Activated naive CD8-positive, alpha-beta T cell treated with anti-CD3 and anti-CD28 coated beads, Interleukin-2, amount 50 U/mL, for 24 hours (primary cell): ENCODE measurements at regions not wholly inside any gene's neighbourhood (a gene's known extent, or its start where the extent isn't known, plus 50 kb on each side); places are given as distances from the start of the nearest gene placed in this dataset.
"Not testable (repeated sequence)": the region's sequence is repeated elsewhere in the genome, so short reads cannot be mapped to it uniquely, and the experiment has no call there.

Experiments used
- ATAC-seq: fragments of 150-1000 bp; cut with Tn5 transposase; one replicate; pipeline ENCODE4 v1.10.0; 2021
- DNase-seq: peaks from one replicate; pipeline ENCODE4 v3.0.0; 2021
- H3K27ac Mint-ChIP-seq: one replicate; pipeline ENCODE4 v1.8.0; 2021; ENCODE audit warnings: mild to moderate bottlenecking, mixed read lengths
- H3K27me3 Mint-ChIP-seq: one replicate; pipeline ENCODE4 v1.8.0; 2021; ENCODE audit warnings: mixed read lengths
- H3K36me3 Mint-ChIP-seq: one replicate; pipeline ENCODE4 v1.8.0; 2021; ENCODE audit warnings: low read depth, mixed read lengths
- H3K4me1 Mint-ChIP-seq: one replicate; pipeline ENCODE4 v1.8.0; 2021; ENCODE audit warnings: mixed read lengths
- H3K4me3 Mint-ChIP-seq: one replicate; pipeline ENCODE4 v1.8.0; 2021; ENCODE audit warnings: mild to moderate bottlenecking, moderate library complexity, mixed read lengths
- H3K9me3 Mint-ChIP-seq: one replicate; pipeline ENCODE4 v1.8.0; 2021; ENCODE audit warnings: mixed read lengths

DNA sequence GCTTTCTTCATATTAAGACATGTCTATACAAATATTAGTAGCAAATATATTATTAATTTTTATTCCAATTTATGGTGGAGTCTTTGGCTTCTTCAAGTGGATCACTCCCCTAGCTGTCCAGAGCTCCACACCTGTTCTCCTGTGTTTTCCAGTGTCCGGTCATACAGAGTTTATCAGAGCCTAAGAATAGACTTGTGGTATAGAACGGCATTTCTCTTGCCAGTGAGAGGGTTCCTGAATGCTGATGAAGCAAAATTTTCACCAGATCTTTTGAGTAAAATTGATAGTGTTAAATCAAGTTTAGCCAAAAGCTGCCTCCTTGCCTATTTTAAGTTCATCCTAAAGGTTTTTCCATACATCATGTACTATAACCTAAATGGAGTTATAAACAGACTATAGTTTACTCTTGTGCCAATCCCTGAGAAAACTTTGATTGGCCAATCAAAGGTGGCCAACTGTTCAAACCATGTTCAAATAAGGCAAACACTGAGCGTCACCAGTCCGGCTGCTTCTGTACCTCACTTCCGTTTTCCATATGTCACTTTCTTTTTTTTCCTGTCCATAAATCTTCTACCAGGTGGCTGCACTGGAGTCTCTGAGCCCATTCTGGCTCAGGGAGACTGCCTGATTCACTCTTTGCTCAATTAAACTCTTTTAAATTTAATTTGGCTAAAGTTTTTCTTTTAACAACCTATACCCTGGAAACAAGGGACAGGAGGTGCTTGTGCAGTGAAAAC lies 422.7 kb upstream of the FRG2C start:
- H3K27ac Mint-ChIP-seq, H3K9me3 Mint-ChIP-seq, H3K4me3 Mint-ChIP-seq, H3K27me3 Mint-ChIP-seq, DNase-seq, H3K4me1 Mint-ChIP-seq, ATAC-seq, H3K36me3 Mint-ChIP-seq: not testable (repeated sequence)

DNA sequence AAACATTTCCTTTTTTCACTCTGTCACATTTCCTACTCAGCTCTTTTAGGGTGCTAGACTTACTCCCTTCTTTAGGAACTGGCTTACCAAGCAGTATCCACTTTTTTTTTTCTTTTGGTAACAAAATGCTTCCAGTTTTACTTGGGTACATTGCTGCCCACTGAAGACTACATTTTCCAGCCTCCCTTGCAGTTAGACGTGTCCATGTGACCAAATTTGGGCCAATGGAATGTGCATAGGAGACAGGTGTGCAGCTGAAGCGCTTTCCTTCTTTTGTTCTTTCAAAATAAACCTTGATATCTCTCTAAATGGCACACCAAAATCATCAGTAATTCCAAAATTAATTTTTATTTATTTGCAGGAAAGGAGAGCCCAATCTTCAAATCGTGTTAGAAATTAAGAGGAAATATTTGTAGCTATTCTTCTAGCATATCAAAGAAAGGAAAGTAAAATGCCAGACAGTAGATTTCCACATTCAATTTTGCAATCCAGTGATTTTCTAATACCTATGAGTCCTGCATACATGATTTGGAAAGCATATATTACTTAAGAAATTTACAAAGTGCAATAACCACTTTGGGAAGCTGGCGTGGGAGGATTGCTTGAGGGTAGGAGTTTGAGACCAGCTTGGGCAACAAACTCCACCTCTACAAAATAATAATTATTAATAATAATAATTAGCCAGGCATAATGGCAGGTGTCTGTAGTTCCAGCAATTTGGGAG lies 422.0 kb upstream of the FRG2C start:
- H3K27me3 Mint-ChIP-seq, result peaks cover 2% of the 10 kb centered on the region
- H3K4me3 Mint-ChIP-seq, result no peak overlapping the region
- H3K4me1 Mint-ChIP-seq, result no peaks in the 10 kb centered on the region
- no peak overlapping the region for H3K27ac Mint-ChIP-seq
- no peaks in the 10 kb centered on the region for H3K9me3 Mint-ChIP-seq
- DNase-seq (no peak), ATAC-seq (no peak)
- H3K36me3 Mint-ChIP-seq, result no peaks in the 10 kb centered on the region

DNA sequence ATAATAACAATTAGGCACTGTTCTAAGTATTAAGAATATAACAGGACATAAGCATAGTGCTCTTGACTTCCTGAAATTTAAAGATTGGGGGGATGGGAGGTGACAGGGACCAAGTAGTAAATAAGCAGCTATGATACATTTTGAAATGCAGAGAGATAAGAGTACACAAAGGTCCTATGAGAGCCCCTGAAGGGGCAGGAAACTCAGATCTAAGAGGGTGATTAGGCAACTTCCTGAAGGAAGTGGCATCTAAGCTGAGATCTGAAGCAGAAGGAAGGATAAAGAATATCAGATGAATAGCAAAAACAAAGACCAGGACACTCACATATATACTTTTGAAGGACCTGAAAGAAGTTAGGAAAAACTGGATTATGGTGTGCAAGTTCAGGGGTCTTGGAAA lies 415.2 kb upstream of the FRG2C start:
- H3K4me1 Mint-ChIP-seq, result peaks cover 8% of the 10 kb centered on the region
- no peak overlapping the region for H3K27ac Mint-ChIP-seq
- DNase-seq (no peak), ATAC-seq (no peak)
- H3K36me3 Mint-ChIP-seq, result no peaks in the 10 kb centered on the region
- no peak overlapping the region for H3K4me3 Mint-ChIP-seq
- no peaks in the 10 kb centered on the region for H3K9me3 Mint-ChIP-seq
- no peaks in the 10 kb centered on the region for H3K27me3 Mint-ChIP-seq

GRCh38 chr3:75254685-75255084 lies 409.4 kb upstream of the FRG2C start:
- ATAC-seq (no peak), DNase-seq (no peak)
- Mint-ChIP-seq H3K9me3 (no peaks in the 10 kb centered on the region), H3K36me3 (no peaks in the 10 kb centered on the region), H3K4me3 (no peak overlapping the region), H3K27me3 (peaks cover 2% of the 10 kb centered on the region), H3K27ac (no peak overlapping the region), H3K4me1 (no peaks in the 10 kb centered on the region)

DNA sequence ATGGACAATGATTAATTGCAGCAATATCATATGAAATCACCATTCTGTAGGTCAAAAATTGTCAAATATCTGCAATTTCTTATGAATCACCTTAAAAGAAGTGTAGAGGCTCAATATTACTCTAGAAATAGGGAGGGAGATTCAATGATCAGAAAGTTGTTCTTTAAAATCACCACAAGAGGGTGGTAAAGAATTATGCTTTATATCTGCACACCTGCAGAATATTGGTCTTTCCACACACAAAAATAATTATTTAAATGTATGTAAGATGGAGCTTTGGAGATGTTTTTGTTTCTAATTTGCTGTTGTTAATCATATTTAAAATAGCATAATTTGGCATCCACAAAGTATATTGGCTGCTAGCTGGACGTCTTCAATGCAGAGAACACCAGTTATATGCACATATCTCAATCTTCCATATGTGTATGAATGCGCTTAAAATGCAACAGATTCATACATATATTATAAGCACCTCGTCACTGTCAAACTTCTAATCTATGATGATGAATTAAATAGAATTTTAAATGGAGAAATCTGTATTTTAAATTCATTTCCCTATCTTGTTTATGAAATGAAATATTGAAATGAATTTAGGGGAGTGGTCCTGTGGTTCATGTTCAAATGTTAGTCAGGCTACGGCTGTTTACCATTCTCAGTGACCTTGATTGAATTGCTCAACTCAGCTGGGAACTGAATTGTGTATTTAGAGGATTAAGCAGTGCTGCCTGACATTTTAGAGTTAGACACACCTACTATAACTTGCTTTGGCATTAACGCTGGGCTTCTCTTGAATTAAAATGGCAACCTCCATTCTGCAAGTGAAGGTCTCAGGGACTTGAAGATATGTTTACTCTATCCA lies 405.1 kb upstream of the FRG2C start:
- not testable (repeated sequence) for H3K36me3 Mint-ChIP-seq, H3K9me3 Mint-ChIP-seq, H3K4me3 Mint-ChIP-seq, H3K27ac Mint-ChIP-seq, H3K27me3 Mint-ChIP-seq, H3K4me1 Mint-ChIP-seq, DNase-seq, ATAC-seq

DNA sequence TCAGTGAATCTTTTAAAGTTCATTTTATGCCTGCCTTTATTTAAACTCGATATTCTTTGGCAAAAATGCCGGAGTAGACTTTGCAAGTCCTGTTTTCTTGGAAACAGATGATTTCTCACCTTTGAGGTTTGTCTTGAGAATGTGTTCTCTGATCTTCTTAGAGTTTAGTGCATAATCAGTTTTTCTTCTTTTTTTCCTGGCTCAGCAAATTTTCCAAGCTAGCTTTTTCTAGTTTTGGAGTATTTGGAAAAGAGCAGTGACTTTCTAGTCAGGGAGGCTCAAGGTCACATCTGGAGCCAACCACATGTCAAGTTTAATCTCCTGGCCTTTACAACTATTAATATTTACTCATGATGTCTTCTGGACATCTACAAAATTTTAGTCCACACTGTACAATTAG lies 403.2 kb upstream of the FRG2C start:
- DNase-seq, H3K4me3 Mint-ChIP-seq, H3K27ac Mint-ChIP-seq, H3K4me1 Mint-ChIP-seq, H3K27me3 Mint-ChIP-seq, H3K9me3 Mint-ChIP-seq, H3K36me3 Mint-ChIP-seq, ATAC-seq: not testable (repeated sequence)

- H3K9me3 Mint-ChIP-seq, result no peaks in the 10 kb centered on the region
- no peaks in the 10 kb centered on the region for H3K36me3 Mint-ChIP-seq
- ATAC-seq, result no peak
- H3K27ac Mint-ChIP-seq, result no peak overlapping the region
- no peaks in the 10 kb centered on the region for H3K4me1 Mint-ChIP-seq
- no peak overlapping the region for H3K4me3 Mint-ChIP-seq
- DNase-seq, result no peak
- peaks cover 4% of the 10 kb centered on the region for H3K27me3 Mint-ChIP-seq
These were observed 401.5 kb upstream of the FRG2C start for GRCh38 chr3:75262661-75263060.

- DNase-seq (no peak), ATAC-seq (no peak)
- Mint-ChIP-seq H3K9me3 (no peaks in the 10 kb centered on the region), H3K36me3 (no peaks in the 10 kb centered on the region), H3K4me3 (no peak overlapping the region), H3K4me1 (no peaks in the 10 kb centered on the region), H3K27ac (no peak overlapping the region), H3K27me3 (no peaks in the 10 kb centered on the region)
These were observed 398.2 kb upstream of the FRG2C start for GRCh38 chr3:75265897-75266296.

- H3K27me3 Mint-ChIP-seq, H3K9me3 Mint-ChIP-seq, H3K4me1 Mint-ChIP-seq, H3K36me3 Mint-ChIP-seq, H3K4me3 Mint-ChIP-seq, H3K27ac Mint-ChIP-seq, ATAC-seq, DNase-seq: not testable (repeated sequence)
These were observed 395.6 kb upstream of the FRG2C start for GRCh38 chr3:75268576-75268975.

GRCh38 chr3:75272237-75272636 lies 391.9 kb upstream of the FRG2C start:
- not testable (repeated sequence) for H3K9me3 Mint-ChIP-seq, DNase-seq, H3K27me3 Mint-ChIP-seq, H3K36me3 Mint-ChIP-seq, H3K4me3 Mint-ChIP-seq, ATAC-seq, H3K27ac Mint-ChIP-seq, H3K4me1 Mint-ChIP-seq

GRCh38 chr3:75272691-75273090 lies 391.4 kb upstream of the FRG2C start:
- H3K9me3 Mint-ChIP-seq, result no peaks in the 10 kb centered on the region
- H3K27ac Mint-ChIP-seq, result no peak overlapping the region
- H3K36me3 Mint-ChIP-seq, result no peaks in the 10 kb centered on the region
- DNase-seq, result no peak
- no peak overlapping the region for H3K4me3 Mint-ChIP-seq
- H3K27me3 Mint-ChIP-seq, result no peaks in the 10 kb centered on the region
- ATAC-seq, result no peak
- H3K4me1 Mint-ChIP-seq, result no peaks in the 10 kb centered on the region

- ATAC-seq, result not testable (repeated sequence)
These were observed 378.5 kb upstream of the FRG2C start for GRCh38 chr3:75285531-75286148.

GRCh38 chr3:75288972-75289574 lies 375.1 kb upstream of the FRG2C start:
- not testable (repeated sequence) for ATAC-seq, H3K27me3 Mint-ChIP-seq, H3K27ac Mint-ChIP-seq, DNase-seq, H3K4me3 Mint-ChIP-seq, H3K9me3 Mint-ChIP-seq, H3K36me3 Mint-ChIP-seq, H3K4me1 Mint-ChIP-seq

More at GRCh38 chr3:75285531-75286148, 378.5 kb upstream of the FRG2C start:
- not testable (repeated sequence) for H3K27ac Mint-ChIP-seq, H3K27me3 Mint-ChIP-seq, H3K4me1 Mint-ChIP-seq, H3K9me3 Mint-ChIP-seq, H3K36me3 Mint-ChIP-seq, DNase-seq, H3K4me3 Mint-ChIP-seq

DNA sequence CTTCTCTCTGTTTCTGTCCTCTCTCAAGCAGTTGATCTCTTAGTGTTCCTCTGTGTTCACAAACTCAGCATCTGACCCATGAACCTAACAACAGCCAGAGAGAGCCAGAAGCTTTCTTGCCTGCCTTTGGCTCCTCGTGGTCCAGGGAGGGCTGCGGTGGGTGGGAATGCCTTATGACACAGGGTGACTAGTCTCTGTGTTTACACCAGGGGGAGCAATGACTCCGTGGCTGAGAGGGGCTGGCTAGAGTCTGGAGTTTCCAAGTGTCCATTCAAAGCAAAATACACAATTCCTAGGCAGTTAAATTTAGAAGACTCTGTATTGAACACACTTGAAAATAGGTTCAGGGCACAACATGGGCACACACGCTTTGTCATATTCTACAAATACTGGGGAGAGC lies 370.0 kb upstream of the FRG2C start:
- DNase-seq, result no peak
- no peaks in the 10 kb centered on the region for H3K4me1 Mint-ChIP-seq
- peaks cover 4% of the 10 kb centered on the region for H3K9me3 Mint-ChIP-seq
- no peak overlapping the region for H3K4me3 Mint-ChIP-seq
- ATAC-seq, result no peak
- no peaks in the 10 kb centered on the region for H3K36me3 Mint-ChIP-seq
- H3K27ac Mint-ChIP-seq, result no peak overlapping the region
- H3K27me3 Mint-ChIP-seq, result peaks cover 3% of the 10 kb centered on the region
